ENCODE measurements at regions not wholly inside any gene's neighbourhood (a gene's known extent, or its start where the extent isn't known, plus 50 kb on each side); places are given as distances from the start of the nearest gene placed in this dataset.

DNA sequence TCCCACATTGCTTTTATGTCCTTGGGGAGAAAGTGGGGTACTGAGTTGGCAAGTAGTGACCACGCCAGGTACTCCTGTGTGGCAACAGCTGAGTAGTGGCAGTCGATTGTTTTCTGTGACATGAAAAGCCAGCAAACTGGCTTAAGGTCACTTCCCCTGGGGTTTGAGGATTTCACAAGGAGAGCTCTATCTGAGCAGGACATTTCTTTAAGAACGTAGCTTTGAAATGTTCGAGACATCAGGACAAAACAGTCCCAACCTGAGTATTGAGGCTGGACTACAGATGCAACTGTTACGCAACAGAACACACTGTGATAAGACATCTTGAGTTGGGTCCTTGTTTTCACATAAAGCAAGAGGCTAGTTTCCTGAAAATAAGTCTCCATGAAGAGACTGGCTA lies 146.7 kb upstream of the KLF14 start:
- DNase-seq (ENCODE audit: low spot score): peak; percentile 19

GRCh38 chr7:130881091-130881798 lies 147.2 kb upstream of the KLF14 start:
- no peak for DNase-seq (ENCODE audit: low spot score)

DNA sequence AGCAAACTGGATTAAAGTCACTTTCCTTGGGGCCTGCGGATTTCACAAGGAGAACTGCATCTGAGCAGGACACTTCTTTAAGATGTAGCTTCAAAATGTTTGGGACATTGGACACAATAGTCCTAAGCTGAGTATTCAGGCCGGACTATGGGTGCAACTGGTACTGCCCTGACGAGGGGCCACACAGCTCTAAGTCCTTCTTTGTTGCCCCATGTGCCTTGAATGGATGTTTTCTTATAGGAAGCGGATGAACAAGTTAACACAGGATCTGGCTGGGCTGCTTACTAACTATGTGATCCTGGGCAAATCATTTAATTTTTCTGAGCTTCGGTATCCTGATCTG lies 147.8 kb upstream of the KLF14 start:
- DNase-seq (ENCODE audit: low spot score): no peak

DNA sequence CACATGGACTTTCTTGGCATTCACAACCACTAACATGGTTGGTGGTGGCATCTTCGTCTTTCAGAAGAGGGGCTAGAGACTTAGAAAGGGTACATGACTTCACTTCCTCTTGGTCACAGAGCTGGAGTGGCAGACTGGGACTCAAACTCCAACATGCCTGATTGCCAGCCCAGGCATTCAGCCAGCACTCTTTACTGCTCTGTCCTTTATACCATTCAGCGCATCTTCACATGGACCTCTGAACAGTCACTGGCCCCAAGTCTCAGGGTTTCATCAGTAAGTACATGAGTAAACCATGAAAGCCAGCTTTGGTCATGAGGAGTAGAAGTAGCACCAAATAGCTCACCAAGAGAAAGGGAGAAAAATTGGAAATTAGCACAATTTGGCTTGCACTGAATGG lies 148.4 kb upstream of the KLF14 start:
- DNase-seq (ENCODE audit: low spot score): no peak

- no peak for DNase-seq (ENCODE audit: low spot score)
Observed at GRCh38 chr7:130883928-130884327, 149.9 kb upstream of the KLF14 start.

DNA sequence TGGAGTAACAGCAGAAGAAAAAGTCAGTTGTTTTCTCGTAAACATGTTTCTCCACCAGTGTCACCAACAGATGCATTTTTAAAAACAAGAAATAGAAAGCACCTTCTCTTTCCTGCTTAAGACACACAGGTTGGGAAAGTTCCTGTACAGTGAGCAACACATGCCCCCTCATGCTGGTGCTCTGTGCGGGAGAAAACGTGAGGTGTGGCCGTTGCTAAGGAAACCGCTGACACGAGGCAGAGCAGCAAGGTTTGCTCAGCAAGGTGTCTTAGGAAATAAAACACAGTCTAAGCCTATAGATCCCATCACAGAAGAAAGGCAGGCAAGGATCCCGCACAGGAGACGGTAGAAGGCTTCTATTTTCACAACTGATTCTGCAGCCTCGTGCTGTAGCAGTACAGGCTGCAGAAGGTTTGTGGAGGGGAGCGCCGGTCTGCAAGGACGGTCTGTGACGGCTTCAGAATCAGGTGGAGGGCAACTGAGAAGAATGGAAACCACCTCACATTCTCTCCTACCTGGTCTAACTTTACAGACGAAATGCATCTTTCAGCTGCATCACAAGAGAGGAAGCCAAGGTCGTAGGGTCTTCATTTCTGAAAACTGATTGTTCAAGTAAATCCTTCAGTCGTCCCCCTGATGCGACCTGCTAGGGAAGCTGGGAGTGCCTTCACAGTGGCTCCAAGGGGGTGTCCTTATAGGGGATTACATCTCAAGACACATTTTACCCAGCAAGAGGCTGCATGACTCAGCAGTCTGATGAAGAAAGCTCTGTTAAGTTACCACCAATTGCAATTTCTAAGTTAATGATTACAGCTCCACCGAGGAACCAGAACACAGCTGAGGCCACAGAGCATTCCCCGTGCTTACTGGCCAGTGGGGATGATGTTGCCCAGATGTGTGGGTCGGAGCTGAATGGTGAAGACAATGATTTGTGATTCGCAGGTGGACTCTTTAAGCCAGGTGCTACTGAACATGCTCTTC lies 150.7 kb upstream of the KLF14 start:
- peak; percentile 66 for DNase-seq (ENCODE audit: low spot score)

DNA sequence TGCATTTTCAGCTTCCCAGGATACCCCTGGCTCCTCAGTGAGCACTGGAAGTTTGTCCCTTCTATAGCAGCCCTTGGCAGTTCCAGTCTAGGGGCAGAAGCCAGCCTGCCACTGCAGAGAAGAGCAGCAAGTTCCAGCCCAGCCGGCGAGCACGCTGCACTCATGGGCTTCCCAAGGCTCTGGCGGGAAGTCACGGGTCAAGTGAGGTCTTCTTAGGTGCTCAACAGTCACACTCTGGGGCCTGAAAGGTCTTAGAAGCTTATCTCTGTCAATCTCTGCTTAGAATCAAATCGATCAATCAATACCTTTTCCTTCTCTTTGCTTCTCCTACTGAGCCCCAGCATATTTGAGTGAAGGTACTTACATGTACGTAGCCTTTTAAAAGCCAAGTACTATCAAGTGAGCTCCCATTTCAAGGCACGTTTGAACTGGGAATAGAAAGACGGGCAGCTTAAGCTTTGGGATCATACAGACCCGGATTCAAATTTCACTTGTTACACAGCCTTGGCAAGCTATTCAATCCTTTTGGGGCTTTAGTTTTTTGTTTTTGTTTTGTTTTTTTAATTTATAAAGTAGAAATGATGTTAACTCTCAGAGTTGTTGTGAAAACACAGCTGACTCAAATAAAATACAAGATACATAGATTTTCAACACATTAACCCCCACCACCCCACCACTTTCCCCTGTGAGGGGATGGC lies 152.6 kb upstream of the KLF14 start:
- no peak for DNase-seq (ENCODE audit: low spot score)

GRCh38 chr7:130887182-130887956 lies 153.4 kb upstream of the KLF14 start:
- no peak for DNase-seq (ENCODE audit: low spot score)

GRCh38 chr7:130887957-130888371 lies 154.0 kb upstream of the KLF14 start:
- DNase-seq (ENCODE audit: low spot score): no peak

- no peak for DNase-seq (ENCODE audit: low spot score)
Observed at GRCh38 chr7:130888468-130888867, 154.5 kb upstream of the KLF14 start.

DNA sequence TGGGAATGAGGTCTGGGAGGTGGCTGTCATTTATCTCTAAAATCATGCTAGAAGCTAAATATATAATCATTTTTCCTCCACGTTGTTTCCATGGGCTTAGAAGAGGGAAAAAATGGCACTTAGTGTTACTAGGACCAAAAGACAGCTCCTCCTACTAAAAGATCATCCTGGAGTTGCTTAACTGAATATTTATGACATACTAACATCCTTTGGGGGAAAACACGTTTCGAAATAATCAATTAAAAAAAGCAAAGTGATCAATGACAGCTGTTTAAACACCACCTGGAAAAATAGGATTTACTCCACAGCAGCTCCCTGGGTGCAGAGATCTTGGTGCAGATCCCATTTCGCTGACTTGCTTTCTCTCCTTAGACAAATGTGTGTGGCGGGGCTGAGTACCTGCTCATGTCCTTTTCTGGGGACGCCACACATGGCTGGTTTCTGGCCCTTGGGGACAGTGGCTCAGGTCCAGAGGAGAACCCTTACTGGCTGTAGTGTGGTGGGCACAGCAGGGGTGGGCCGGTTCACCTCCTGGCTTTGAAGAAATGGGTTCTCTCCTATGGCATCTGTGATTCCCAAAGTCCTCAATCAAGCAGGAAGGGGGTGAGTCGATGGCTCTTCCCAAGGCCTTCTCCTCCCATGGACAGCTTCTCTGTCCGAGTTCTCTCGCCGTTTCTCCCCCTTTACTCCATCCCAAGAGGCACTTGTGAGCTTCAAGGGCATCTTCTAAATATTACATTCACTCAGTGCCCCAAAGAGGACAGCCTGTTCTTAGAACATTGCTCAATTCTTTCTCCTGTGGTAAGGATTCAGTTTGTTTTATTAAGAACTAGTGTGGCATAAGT lies 156.4 kb upstream of the KLF14 start:
- no peak for DNase-seq (ENCODE audit: low spot score)

DNA sequence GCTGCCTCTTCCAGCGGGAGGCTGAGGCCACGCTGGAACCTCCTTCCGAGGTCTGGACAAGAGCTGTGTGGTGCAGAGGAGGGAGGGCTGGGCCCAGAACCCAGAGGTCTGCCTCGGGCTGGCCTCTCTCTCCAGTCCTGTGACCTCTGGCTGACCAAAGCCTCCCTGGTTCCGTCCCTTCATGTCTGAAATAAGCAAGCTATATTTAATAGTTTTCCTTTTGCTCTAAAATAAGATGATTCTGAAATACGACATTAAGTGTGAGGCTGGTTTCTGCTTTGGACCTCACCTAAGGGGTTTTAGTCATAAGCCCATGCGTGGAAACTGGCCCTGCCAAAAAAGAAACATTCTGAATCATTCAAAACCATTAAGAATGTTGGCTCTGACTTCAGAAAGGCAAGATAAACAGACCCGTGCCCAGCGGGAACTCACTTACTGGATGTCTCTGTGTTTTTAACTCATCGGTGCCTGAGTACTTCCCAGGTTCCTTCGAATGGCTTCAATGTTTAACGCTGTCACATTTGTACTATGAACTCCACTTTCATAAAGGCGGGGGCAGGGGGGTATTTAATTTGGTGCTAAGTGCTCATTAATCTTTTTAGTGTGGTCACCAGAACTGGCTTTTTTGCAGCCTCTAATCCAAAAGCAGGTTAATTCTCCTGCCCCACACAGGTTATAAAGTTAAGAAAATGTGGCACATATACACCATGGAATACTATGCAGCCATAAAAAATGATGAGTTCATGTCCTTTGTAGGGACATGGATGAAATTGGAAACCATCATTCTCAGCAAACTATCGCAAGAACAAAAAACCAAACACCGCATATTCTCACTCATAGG lies 157.5 kb upstream of the KLF14 start:
- peak; percentile 64 for DNase-seq (ENCODE audit: low spot score)

- DNase-seq (ENCODE audit: low spot score): no peak
Observed at GRCh38 chr7:130893441-130893894, 159.5 kb upstream of the KLF14 start.

GRCh38 chr7:130894146-130894908 lies 160.3 kb upstream of the KLF14 start:
- DNase-seq (ENCODE audit: low spot score): no peak

DNA sequence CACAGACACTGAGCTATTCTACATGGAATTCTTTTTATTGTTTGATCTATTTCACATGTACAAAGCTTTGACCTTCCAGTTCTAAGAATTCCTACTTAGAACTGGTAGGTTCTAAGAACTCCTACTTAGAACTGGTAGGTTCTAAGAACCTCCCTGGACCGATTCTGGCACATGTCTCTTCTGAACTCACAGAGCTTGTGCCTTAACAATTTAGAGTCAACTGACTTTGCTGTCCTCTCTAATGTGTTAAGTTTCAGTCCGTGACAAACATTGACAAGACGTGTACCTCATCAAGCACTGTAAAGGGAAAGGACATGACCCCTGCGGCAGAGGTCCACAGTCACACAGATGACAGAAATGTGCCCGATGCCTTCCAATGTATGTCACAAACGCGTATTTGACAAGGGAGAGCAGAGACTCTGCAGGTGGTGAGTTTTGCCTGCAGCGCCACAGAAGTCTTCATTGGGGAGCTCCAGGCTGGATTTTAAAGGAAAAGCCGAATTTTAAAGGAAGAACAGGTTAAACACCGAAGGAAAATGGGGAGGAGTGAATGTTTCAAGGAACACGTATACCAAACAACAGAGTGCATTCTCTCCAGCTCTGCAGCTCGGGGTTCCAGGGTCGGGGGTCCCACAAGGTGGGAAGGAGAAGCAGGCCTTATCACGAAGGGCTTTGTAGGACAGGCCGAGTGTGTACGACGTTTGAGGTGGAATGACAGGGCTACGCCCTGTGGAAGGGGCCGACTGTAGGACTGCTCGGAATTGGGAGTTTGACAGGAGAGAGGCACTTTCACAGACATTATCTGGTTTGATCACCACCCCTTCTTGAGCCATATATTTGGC lies 161.1 kb upstream of the KLF14 start:
- DNase-seq (ENCODE audit: low spot score): no peak

GRCh38 chr7:130896051-130896881 lies 162.3 kb upstream of the KLF14 start:
- DNase-seq (ENCODE audit: low spot score): no peak

GRCh38 chr7:130896898-130897514 lies 163.0 kb upstream of the KLF14 start:
- DNase-seq (ENCODE audit: low spot score): peak; percentile 79
